ENCODE measurements at regions not wholly inside any gene's neighbourhood (a gene's known extent, or its start where the extent isn't known, plus 50 kb on each side); places are given as distances from the start of the nearest gene placed in this dataset.

DNA sequence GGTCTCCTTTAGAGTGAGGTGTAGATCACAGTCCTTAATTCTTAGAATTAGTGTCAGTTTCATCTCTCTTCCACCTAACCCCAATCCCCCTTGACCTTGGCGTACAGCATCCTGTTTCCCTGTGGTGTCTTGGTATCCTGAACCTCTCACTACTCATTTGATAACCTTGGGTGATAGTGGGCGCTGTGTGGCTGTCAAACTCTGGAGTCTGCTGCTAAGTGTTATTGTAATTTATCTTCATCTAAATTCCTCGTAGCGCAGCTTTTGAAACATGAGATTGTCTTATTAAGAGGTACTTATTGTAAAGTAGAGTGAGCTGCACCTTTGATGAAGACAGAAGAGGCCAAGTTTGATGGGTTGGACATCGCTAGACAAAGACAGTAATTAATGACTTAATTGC lies 222.6 kb upstream of the SPRED2 start:
- H3K4me3 ChIP-seq (ENCODE audit: low read depth in 1 of 2, low read length in 2 of 2) = no peak overlapping the region
- H3K79me2 ChIP-seq (ENCODE audit: insufficient read depth, low read length) = no peaks in the 10 kb centered on the region
- TF ChIP-seq EZH2 (IDR thresholded peaks at IDR 0.05; ENCODE audit: borderline replicate concordance, low read depth, low read length, severe bottlenecking) (no peak), CTCF (IDR thresholded peaks at IDR 0.05; ENCODE audit: borderline replicate concordance, extremely low read depth, low read length, poor library complexity, severe bottlenecking) (no peak)
- H3K4me2 ChIP-seq (ENCODE audit: insufficient read depth, low read length) = no peak overlapping the region
- no peak overlapping the region for H2AFZ ChIP-seq (ENCODE audit: low read depth, low read length)
- no peaks in the 10 kb centered on the region for H3K4me1 ChIP-seq (ENCODE audit: insufficient read depth, low read length)
- ATAC-seq (ENCODE audit: insufficient read depth, low read depth) (no peak), DNase-seq (no peak)
- peaks cover 32% of the 10 kb centered on the region for H3K27me3 ChIP-seq (ENCODE audit: insufficient read depth, low read length, poor library complexity)
- no peaks in the 10 kb centered on the region for H3K36me3 ChIP-seq (ENCODE audit: insufficient read depth, low read length)
- H3K9me3 ChIP-seq (ENCODE audit: insufficient read depth, low read length, severe bottlenecking) = no peaks in the 10 kb centered on the region
- H3K9ac ChIP-seq (ENCODE audit: low read depth, low read length) = no peak overlapping the region
- no peaks in the 10 kb centered on the region for H4K20me1 ChIP-seq (ENCODE audit: insufficient read depth, low read length)
- no peak overlapping the region for H3K27ac ChIP-seq (ENCODE audit: low read length)

GRCh38 chr2:65654496-65654895 lies 222.1 kb upstream of the SPRED2 start:
- Histone ChIP-seq H2AFZ (ENCODE audit: low read depth, low read length) (no peak overlapping the region), H3K9me3 (ENCODE audit: insufficient read depth, low read length, severe bottlenecking) (no peaks in the 10 kb centered on the region), H3K4me1 (ENCODE audit: insufficient read depth, low read length) (no peaks in the 10 kb centered on the region), H4K20me1 (ENCODE audit: insufficient read depth, low read length) (no peaks in the 10 kb centered on the region), H3K79me2 (ENCODE audit: insufficient read depth, low read length) (no peaks in the 10 kb centered on the region), H3K27ac (ENCODE audit: low read length) (no peak overlapping the region), H3K4me3 (ENCODE audit: low read depth in 1 of 2, low read length in 2 of 2) (no peak overlapping the region), H3K27me3 (ENCODE audit: insufficient read depth, low read length, poor library complexity) (peaks cover 31% of the 10 kb centered on the region), H3K36me3 (ENCODE audit: insufficient read depth, low read length) (no peaks in the 10 kb centered on the region), H3K4me2 (ENCODE audit: insufficient read depth, low read length) (no peak overlapping the region), H3K9ac (ENCODE audit: low read depth, low read length) (no peak overlapping the region)
- TF ChIP-seq EZH2 (IDR thresholded peaks at IDR 0.05; ENCODE audit: borderline replicate concordance, low read depth, low read length, severe bottlenecking) (no peak), CTCF (IDR thresholded peaks at IDR 0.05; ENCODE audit: borderline replicate concordance, extremely low read depth, low read length, poor library complexity, severe bottlenecking) (no peak)
- no peak for DNase-seq
- ATAC-seq (ENCODE audit: insufficient read depth, low read depth) = no peak

GRCh38 chr2:65652066-65652465 lies 219.7 kb upstream of the SPRED2 start:
- no peak overlapping the region for H3K27ac ChIP-seq (ENCODE audit: low read length)
- H4K20me1 ChIP-seq (ENCODE audit: insufficient read depth, low read length) = no peaks in the 10 kb centered on the region
- no peak overlapping the region for H3K4me2 ChIP-seq (ENCODE audit: insufficient read depth, low read length)
- no peaks in the 10 kb centered on the region for H3K4me1 ChIP-seq (ENCODE audit: insufficient read depth, low read length)
- no peaks in the 10 kb centered on the region for H3K36me3 ChIP-seq (ENCODE audit: insufficient read depth, low read length)
- H3K4me3 ChIP-seq (ENCODE audit: low read depth in 1 of 2, low read length in 2 of 2) = no peak overlapping the region
- H3K27me3 ChIP-seq (ENCODE audit: insufficient read depth, low read length, poor library complexity) = peaks cover 22% of the 10 kb centered on the region
- no peaks in the 10 kb centered on the region for H3K79me2 ChIP-seq (ENCODE audit: insufficient read depth, low read length)
- no peak for ATAC-seq (ENCODE audit: insufficient read depth, low read depth)
- no peak for TF ChIP-seq CTCF (IDR thresholded peaks at IDR 0.05; ENCODE audit: borderline replicate concordance, extremely low read depth, low read length, poor library complexity, severe bottlenecking)
- no peak for TF ChIP-seq EZH2 (IDR thresholded peaks at IDR 0.05; ENCODE audit: borderline replicate concordance, low read depth, low read length, severe bottlenecking)
- no peak overlapping the region for H3K9ac ChIP-seq (ENCODE audit: low read depth, low read length)
- no peak for DNase-seq
- no peak overlapping the region for H2AFZ ChIP-seq (ENCODE audit: low read depth, low read length)
- no peaks in the 10 kb centered on the region for H3K9me3 ChIP-seq (ENCODE audit: insufficient read depth, low read length, severe bottlenecking)
